ENCODE measurements at regions not wholly inside any gene's neighbourhood (a gene's known extent, or its start where the extent isn't known, plus 50 kb on each side); places are given as distances from the start of the nearest gene placed in this dataset.

DNA sequence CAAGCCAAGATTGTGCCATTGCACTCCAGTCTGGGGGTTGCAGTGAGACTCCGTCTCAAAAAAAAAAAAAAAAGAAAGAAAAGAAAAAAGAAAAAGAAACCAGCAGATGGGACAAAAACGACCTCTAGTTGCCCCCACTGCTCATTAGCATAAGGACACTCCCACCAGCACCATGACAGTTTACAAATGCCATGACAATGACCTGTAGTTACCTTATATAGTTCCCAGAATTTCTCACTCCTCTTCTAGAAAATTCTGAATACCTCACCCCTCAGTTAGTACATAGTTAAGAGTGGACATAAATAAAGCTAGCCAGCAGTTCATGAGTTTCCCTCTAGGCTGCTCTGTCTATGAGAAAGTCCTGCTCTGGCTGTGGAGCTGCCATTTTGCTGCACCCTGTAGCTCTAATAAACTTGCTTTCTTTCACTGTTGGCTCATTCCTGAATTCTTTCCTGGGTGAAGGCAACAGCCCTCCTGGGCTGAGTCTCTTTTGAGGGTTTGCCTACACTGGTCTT, 276.8 kb upstream of the AKR1E2 start:
- Histone ChIP-seq H3K36me3 (no peaks in the 10 kb centered on the region), H3K27ac (no peak overlapping the region), H3K9ac (no peak overlapping the region), H3K27me3 (no peaks in the 10 kb centered on the region), H3K4me2 (no peak overlapping the region), H3K4me3 (no peak overlapping the region), H3K9me3 (no peaks in the 10 kb centered on the region), H4K20me1 (no peaks in the 10 kb centered on the region), H3K4me1 (no peaks in the 10 kb centered on the region)
- TF ChIP-seq Cebpa-rat (IDR thresholded peaks at IDR 0.05), result no peak

DNA sequence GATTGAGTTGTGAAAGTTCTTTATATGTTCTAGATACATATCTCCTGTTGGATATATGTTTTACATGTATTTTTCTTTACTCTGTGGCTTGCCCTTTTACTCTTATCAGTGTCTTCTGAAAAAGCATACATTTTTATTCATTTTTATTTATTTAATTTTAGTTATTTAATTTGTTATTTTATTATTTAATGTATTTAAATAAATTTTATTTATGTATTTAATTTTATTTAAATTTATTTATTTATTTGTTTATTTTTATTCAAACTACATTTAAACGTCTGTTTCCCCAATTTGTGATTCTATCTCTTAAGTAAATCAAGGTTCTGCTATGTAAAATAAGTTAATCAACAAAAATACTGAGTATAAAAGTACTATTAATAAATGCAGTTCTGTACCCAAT, 279.1 kb upstream of the AKR1E2 start:
- H3K27ac ChIP-seq, result no peak overlapping the region
- no peak overlapping the region for H3K4me2 ChIP-seq
- no peaks in the 10 kb centered on the region for H3K4me1 ChIP-seq
- H4K20me1 ChIP-seq, result no peaks in the 10 kb centered on the region
- no peaks in the 10 kb centered on the region for H3K9me3 ChIP-seq
- no peak overlapping the region for H3K4me3 ChIP-seq
- H3K27me3 ChIP-seq, result no peaks in the 10 kb centered on the region
- H3K9ac ChIP-seq, result no peak overlapping the region
- TF ChIP-seq Cebpa-rat (IDR thresholded peaks at IDR 0.05), result no peak
- H3K36me3 ChIP-seq, result no peaks in the 10 kb centered on the region

DNA sequence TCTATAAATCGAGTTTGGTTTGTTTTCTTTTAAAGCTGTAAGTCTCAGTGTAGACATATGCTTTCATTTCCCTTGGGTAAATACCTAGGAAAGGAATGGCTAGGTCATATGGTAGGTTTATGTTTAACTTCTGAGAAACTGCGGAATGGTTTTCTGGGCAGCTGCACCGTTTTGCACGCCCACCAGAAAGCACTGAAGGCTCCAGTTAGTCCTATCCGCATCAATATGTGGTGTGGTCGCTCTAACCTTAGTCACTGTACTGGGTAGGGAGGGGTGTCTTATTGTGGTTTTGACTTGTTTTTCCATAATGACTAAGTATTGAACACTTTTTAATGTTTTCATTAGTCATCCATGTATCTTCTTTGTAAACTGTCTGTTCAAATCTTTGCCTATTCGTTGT, 279.5 kb upstream of the AKR1E2 start:
- Histone ChIP-seq H3K36me3 (no peaks in the 10 kb centered on the region), H3K4me3 (no peak overlapping the region), H3K27me3 (no peaks in the 10 kb centered on the region), H3K27ac (no peak overlapping the region), H3K9me3 (no peaks in the 10 kb centered on the region), H4K20me1 (no peaks in the 10 kb centered on the region), H3K4me2 (no peak overlapping the region), H3K9ac (no peak overlapping the region), H3K4me1 (no peaks in the 10 kb centered on the region)
- TF ChIP-seq Cebpa-rat (IDR thresholded peaks at IDR 0.05), result no peak

DNA sequence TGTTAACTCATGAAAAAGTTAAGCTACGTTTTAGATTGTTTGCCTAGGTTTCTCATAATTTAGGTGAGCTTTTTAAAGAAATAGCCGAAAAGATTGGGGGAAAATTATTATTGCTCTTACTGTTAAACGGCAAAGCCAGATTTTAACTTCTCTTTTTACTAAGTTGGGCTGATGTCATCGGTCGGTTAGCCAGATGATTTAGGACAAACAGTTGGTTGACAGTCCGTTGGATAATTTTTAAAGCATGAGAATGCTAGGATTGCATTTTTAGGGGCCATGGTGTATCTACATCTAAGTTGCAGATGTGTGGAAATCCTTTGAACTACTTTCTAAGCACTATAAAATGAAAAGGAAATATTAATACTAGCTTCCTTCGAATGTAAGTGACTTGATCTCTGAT, 280.9 kb upstream of the AKR1E2 start:
- no peak overlapping the region for H3K4me2 ChIP-seq
- H3K27ac ChIP-seq, result no peak overlapping the region
- no peak for TF ChIP-seq Cebpa-rat (IDR thresholded peaks at IDR 0.05)
- H3K9ac ChIP-seq, result no peak overlapping the region
- no peak overlapping the region for H3K4me3 ChIP-seq
- H3K9me3 ChIP-seq, result no peaks in the 10 kb centered on the region
- H3K36me3 ChIP-seq, result no peaks in the 10 kb centered on the region
- H3K27me3 ChIP-seq, result no peaks in the 10 kb centered on the region
- H4K20me1 ChIP-seq, result no peaks in the 10 kb centered on the region
- H3K4me1 ChIP-seq, result no peaks in the 10 kb centered on the region

DNA sequence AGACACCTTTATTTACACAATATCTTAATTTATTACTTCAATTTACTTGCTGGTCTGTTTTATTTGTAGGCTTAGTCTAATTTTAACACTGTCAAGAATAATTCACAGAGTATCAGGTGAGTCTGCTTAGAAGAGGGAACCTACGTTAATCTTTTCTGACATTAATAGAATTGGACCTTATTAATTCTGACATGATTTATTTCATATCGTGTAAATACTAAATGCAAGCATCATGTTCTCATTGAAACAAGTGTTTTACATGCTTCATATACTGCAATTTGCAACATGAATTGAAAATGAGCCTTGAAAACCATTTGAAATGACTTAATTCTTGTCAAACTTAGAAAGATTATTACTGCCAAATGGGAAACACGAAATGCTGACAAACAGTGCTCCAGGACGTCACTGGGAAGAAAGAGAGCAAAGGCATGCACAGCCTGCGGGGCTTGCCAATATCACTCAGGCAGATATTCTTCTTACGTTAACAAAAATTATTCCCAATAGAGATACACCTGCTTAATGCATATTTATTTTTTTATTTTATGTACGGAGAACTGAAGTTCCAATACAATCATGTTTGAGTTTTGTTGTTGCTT, 282.0 kb upstream of the AKR1E2 start:
- no peaks in the 10 kb centered on the region for H4K20me1 ChIP-seq
- H3K27me3 ChIP-seq, result no peaks in the 10 kb centered on the region
- H3K4me1 ChIP-seq, result no peaks in the 10 kb centered on the region
- H3K36me3 ChIP-seq, result no peaks in the 10 kb centered on the region
- no peak for TF ChIP-seq Cebpa-rat (IDR thresholded peaks at IDR 0.05)
- no peak overlapping the region for H3K4me2 ChIP-seq
- no peaks in the 10 kb centered on the region for H3K9me3 ChIP-seq
- H3K4me3 ChIP-seq, result no peak overlapping the region
- H3K9ac ChIP-seq, result no peak overlapping the region
- H3K27ac ChIP-seq, result no peak overlapping the region

DNA sequence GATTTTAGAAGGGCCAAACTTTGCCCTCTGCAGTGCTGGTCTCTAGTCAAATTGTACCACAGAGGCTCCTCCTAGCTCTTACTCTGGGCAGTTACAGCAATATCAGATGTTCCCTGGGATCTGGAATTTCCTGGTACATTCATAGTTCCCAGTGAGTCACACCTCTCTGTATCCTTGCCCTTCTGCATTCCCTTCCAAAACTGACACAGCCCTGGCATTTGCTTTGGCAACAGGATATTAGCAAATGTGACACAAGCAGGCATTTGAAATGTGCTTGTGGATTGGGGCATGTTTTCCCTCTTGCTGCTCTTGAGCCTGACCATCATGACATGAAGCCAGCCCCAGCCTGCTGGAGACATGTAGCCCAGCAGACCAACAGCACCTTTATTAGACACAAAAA, 284.7 kb upstream of the AKR1E2 start:
- no peak overlapping the region for H3K4me3 ChIP-seq
- H3K27me3 ChIP-seq, result no peaks in the 10 kb centered on the region
- no peaks in the 10 kb centered on the region for H4K20me1 ChIP-seq
- no peaks in the 10 kb centered on the region for H3K4me1 ChIP-seq
- no peaks in the 10 kb centered on the region for H3K36me3 ChIP-seq
- H3K4me2 ChIP-seq, result no peak overlapping the region
- H3K27ac ChIP-seq, result no peak overlapping the region
- H3K9me3 ChIP-seq, result peaks cover 11% of the 10 kb centered on the region; the same call in 1 of the 2 replicates
- TF ChIP-seq Cebpa-rat (IDR thresholded peaks at IDR 0.05), result no peak
- no peak overlapping the region for H3K9ac ChIP-seq

DNA sequence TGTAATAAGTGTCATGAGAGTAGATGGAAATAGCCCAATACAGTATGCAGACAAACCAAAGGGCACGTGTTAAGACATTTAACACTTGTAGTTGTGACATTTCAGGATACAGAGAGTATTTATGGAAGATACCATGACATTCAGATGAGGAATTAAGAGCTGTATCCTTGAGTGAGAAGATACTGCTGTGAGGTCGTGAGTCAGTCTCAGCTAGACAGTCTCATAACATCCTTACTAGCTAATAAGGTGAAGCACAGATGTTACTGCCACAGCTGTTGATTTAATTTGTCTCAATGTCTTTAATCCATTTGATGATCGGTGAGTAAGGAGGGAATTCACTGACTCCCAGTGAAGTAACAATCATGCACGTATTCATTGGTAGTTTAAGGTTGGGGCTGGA, 288.0 kb upstream of the AKR1E2 start:
- Histone ChIP-seq H3K9ac (no peak overlapping the region), H3K27ac (no peak overlapping the region), H3K36me3 (no peaks in the 10 kb centered on the region), H3K9me3 (peaks cover 11% of the 10 kb centered on the region; the same call in 1 of the 2 replicates), H3K4me2 (no peak overlapping the region), H3K27me3 (no peaks in the 10 kb centered on the region), H3K4me1 (no peaks in the 10 kb centered on the region), H4K20me1 (no peaks in the 10 kb centered on the region), H3K4me3 (no peak overlapping the region)
- TF ChIP-seq Cebpa-rat (IDR thresholded peaks at IDR 0.05), result no peak

DNA sequence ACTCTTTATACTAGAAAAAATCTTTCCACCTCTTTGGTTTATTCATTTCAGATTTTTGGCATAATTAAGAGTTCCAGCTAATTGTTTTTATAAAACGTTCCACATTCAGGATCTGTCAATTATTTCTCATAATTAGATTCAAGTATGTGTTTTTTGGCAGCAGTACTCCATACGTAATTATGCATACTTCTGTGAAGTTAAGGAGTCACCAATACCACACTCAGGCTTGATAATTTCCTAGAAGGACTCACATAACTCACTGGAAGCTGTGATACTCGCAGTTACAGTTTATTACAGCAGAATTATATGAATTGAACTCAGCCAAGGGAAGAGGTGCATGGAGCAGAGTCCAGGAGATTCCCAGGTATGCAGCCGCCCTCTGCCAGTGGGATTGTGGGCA, 290.5 kb upstream of the AKR1E2 start:
- Histone ChIP-seq H3K36me3 (no peaks in the 10 kb centered on the region), H3K4me2 (no peak overlapping the region), H4K20me1 (no peaks in the 10 kb centered on the region)

DNA sequence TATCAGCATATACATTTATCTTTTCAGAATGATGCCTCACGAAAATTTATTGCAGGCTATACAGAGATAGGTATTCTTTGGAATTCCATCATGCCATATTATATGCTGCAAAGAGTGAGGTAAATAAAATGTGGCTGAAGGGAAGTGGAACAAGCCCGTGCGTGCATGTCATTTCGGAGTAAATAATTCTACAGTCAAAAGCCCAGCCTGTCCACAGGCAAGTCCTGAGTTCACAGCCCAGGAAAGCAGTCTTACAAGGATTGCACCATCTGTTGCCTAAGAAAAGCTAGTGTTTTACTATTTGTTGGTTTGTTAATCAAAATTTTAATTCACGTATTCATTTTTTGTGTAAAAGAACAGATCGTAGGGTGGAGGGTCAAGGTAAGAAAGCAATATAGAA, 292.4 kb upstream of the AKR1E2 start:
- no peak for TF ChIP-seq Cebpa-rat (IDR thresholded peaks at IDR 0.05)
- Histone ChIP-seq H3K4me2 (no peak overlapping the region), H3K27ac (no peak overlapping the region), H3K4me3 (no peak overlapping the region), H3K9ac (no peak overlapping the region), H4K20me1 (no peaks in the 10 kb centered on the region), H3K36me3 (no peaks in the 10 kb centered on the region), H3K27me3 (no peaks in the 10 kb centered on the region), H3K4me1 (no peaks in the 10 kb centered on the region), H3K9me3 (peaks cover 11% of the 10 kb centered on the region; the same call in 1 of the 2 replicates)

More for the DNA sequence above, 290.5 kb upstream of the AKR1E2 start:
- no peak for TF ChIP-seq Cebpa-rat (IDR thresholded peaks at IDR 0.05)
- Histone ChIP-seq H3K4me3 (no peak overlapping the region), H3K27ac (no peak overlapping the region), H3K4me1 (no peaks in the 10 kb centered on the region), H3K27me3 (no peaks in the 10 kb centered on the region), H3K9me3 (peaks cover 11% of the 10 kb centered on the region; the same call in 1 of the 2 replicates), H3K9ac (no peak overlapping the region)

DNA sequence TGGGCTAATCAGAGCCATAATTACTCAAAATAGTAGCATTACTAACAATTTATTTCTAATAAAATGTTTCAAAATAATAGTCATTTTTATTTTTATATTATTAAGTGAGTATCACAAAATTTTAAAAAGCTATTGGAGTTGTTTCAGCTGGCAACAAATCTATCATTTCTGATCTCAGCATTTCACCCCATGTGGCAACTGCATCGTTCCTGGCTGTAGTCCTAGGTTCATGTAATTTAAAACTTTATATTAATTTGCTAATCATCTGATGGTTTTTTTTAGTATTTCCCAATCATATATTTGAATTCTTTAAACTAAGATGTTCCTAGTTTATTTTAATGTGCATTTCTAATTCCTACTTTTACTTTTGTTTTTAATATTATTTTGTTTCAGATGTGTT, 293.0 kb upstream of the AKR1E2 start:
- no peaks in the 10 kb centered on the region for H3K4me1 ChIP-seq
- no peak for TF ChIP-seq Cebpa-rat (IDR thresholded peaks at IDR 0.05)
- no peaks in the 10 kb centered on the region for H4K20me1 ChIP-seq
- no peak overlapping the region for H3K9ac ChIP-seq
- peaks cover 10% of the 10 kb centered on the region; the same call in 1 of the 2 replicates for H3K9me3 ChIP-seq
- H3K27me3 ChIP-seq, result no peaks in the 10 kb centered on the region
- no peak overlapping the region for H3K4me3 ChIP-seq
- no peaks in the 10 kb centered on the region for H3K36me3 ChIP-seq
- H3K27ac ChIP-seq, result no peak overlapping the region
- no peak overlapping the region for H3K4me2 ChIP-seq

DNA sequence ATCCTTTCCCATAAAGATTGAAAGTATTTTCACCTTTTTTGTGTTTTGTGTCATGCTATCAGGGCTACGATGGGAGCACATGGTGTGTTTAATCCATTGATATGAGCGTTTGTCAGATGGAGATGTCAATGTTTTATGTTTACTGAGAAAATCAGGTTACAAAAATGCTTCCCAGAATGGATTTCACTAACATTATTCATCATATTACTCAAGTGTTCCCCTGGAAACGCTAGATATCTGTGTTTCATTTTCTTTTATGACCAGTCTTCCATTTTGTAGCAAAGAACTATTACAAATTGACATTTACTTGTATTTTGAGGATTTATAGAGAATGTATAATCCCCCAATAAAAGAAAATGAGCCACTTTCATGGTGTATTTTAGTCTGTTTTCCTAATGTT, 293.5 kb upstream of the AKR1E2 start:
- Histone ChIP-seq H3K36me3 (no peaks in the 10 kb centered on the region), H3K27me3 (no peaks in the 10 kb centered on the region), H3K4me2 (no peak overlapping the region), H3K9me3 (peaks cover 5% of the 10 kb centered on the region; the same call in 1 of the 2 replicates), H3K4me1 (no peaks in the 10 kb centered on the region), H3K4me3 (no peak overlapping the region), H3K9ac (no peak overlapping the region), H3K27ac (no peak overlapping the region), H4K20me1 (no peaks in the 10 kb centered on the region)
- TF ChIP-seq Cebpa-rat (IDR thresholded peaks at IDR 0.05), result no peak
